Middle frontal gyrus (tissue), 1 donor: ENCODE measurements at regions not wholly inside any gene's neighbourhood (a gene's known extent, or its start where the extent isn't known, plus 50 kb on each side); places are given as distances from the start of the nearest gene placed in this dataset.

ENCODE experiments used
- DNase-seq: peaks from one replicate; pipeline ENCODE4 v3.0.0-alpha.2; 2015; ENCODE audit warnings: low spot score; ENCODE audit errors: extremely low spot score

- no peak for DNase-seq
Observed at GRCh38 chr2:41905597-41906337, 142.1 kb upstream of the PKDCC start.

- DNase-seq = no peak
Observed at GRCh38 chr2:41906338-41906725, 141.5 kb upstream of the PKDCC start.

- DNase-seq = no peak
Observed at GRCh38 chr2:41907141-41907540, 140.7 kb upstream of the PKDCC start.

GRCh38 chr2:41907771-41908207, 140.0 kb upstream of the PKDCC start:
- DNase-seq = no peak

GRCh38 chr2:41908349-41908748, 139.5 kb upstream of the PKDCC start:
- DNase-seq = no peak

- DNase-seq = no peak
Observed at GRCh38 chr2:41909584-41909983, 138.2 kb upstream of the PKDCC start.

- no peak for DNase-seq
Observed at GRCh38 chr2:41910126-41910525, 137.7 kb upstream of the PKDCC start.

- DNase-seq = no peak
Observed at GRCh38 chr2:41911033-41911432, 136.8 kb upstream of the PKDCC start.

- DNase-seq = no peak
Observed at GRCh38 chr2:41912337-41912736, 135.5 kb upstream of the PKDCC start.

GRCh38 chr2:41912776-41913175, 135.0 kb upstream of the PKDCC start:
- DNase-seq = no peak

GRCh38 chr2:41913311-41913710, 134.5 kb upstream of the PKDCC start:
- DNase-seq = no peak

GRCh38 chr2:41913921-41914609, 133.8 kb upstream of the PKDCC start:
- no peak for DNase-seq

- no peak for DNase-seq
Observed at GRCh38 chr2:41914936-41915335, 132.9 kb upstream of the PKDCC start.

- DNase-seq = no peak
Observed at GRCh38 chr2:41916177-41916576, 131.6 kb upstream of the PKDCC start.

- no peak for DNase-seq
Observed at GRCh38 chr2:41917587-41917986, 130.2 kb upstream of the PKDCC start.

- no peak for DNase-seq
Observed at GRCh38 chr2:41919135-41919534, 128.7 kb upstream of the PKDCC start.

GRCh38 chr2:41920181-41920580, 127.6 kb upstream of the PKDCC start:
- no peak for DNase-seq

GRCh38 chr2:41920812-41921211, 127.0 kb upstream of the PKDCC start:
- no peak for DNase-seq

- DNase-seq = no peak
Observed at GRCh38 chr2:41922177-41922576, 125.6 kb upstream of the PKDCC start.

GRCh38 chr2:41923156-41923786, 124.5 kb upstream of the PKDCC start:
- DNase-seq = no peak

GRCh38 chr2:41924024-41924423, 123.8 kb upstream of the PKDCC start:
- DNase-seq = no peak

GRCh38 chr2:41924709-41925408, 123.0 kb upstream of the PKDCC start:
- DNase-seq = no peak
